Activated naive CD8-positive, alpha-beta T cell treated with anti-CD3 and anti-CD28 coated beads, Interleukin-2, amount 10 ng/mL, durations not matched to agents 7 days and 5 days (primary cell): ENCODE measurements at regions not wholly inside any gene's neighbourhood (a gene's known extent, or its start where the extent isn't known, plus 50 kb on each side); places are given as distances from the start of the nearest gene placed in this dataset.

Experiments used
- ATAC-seq: fragments of 150-1000 bp; cut with Tn5 transposase; one replicate; pipeline ENCODE4 v1.10.0; 2021; ENCODE audit warnings: low read depth, moderate library complexity
- POLR2A ChIA-PET: fragments of 350-600 bp; sonication (Branson Sonifier 250); formaldehyde crosslinking; loops from one replicate; lab custom pipeline; 2021; ENCODE audit warnings: antibody characterized with exemption; lab: Charles Lee
- DNase-seq: peaks from one replicate; pipeline ENCODE4 v3.0.0; 2021
- H3K27ac Mint-ChIP-seq: one replicate; pipeline ENCODE4 v1.8.0; 2022; ENCODE audit warnings: mild to moderate bottlenecking, mixed read lengths
- H3K27me3 Mint-ChIP-seq: one replicate; pipeline ENCODE4 v1.8.0; 2022; ENCODE audit warnings: mild to moderate bottlenecking, moderate library complexity, mixed read lengths
- H3K36me3 Mint-ChIP-seq: one replicate; pipeline ENCODE4 v1.8.0; 2021; ENCODE audit warnings: mild to moderate bottlenecking, mixed read lengths
- H3K4me1 Mint-ChIP-seq: one replicate; pipeline ENCODE4 v1.8.0; 2021; ENCODE audit warnings: mixed read lengths
- H3K4me3 Mint-ChIP-seq: one replicate; pipeline ENCODE4 v1.8.0; 2022; ENCODE audit warnings: mild to moderate bottlenecking, moderate library complexity, mixed read lengths
- H3K9me3 Mint-ChIP-seq: one replicate; pipeline ENCODE4 v1.8.0; 2021; ENCODE audit warnings: mixed read lengths

DNA sequence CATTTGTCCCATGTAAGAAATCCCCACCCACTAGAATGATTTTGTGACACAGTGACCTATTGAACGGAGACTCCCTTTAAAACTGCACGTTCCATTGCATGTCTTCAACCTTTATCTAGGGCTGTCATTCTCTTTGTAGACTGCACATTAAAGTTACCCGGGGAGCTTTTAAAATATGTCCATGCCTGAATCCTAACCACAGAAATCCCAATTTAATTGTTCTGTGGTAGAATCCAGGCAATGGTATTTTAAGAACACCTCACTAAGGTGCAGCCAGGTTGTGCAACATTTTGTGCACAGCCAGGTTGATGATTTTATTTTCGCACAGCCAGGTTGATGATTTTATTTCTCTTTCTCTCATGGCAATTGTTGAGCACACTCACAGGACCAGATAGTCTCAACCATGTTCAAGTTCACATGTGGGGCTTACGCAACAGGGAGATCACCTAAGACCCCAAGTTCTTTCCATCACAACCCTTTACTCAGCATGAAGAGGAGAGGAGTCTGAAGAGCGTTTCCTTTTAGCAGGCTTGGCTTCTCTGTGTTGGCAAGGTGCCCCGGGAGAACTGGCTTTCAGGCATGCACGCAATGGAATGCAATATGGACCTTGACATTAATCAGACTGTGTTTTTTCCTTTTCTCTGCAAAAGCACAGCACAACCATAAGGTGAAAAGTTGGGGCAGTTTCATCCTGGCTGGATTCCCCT lies 467.3 kb upstream of the ETAA1 start:
- DNase-seq (no peak), ATAC-seq (no peak)
- H3K27ac Mint-ChIP-seq, result no peak overlapping the region
- POLR2A ChIA-PET, result no interaction called here
- H3K36me3 Mint-ChIP-seq, result no peaks in the 10 kb centered on the region
- H3K4me1 Mint-ChIP-seq, result no peaks in the 10 kb centered on the region
- H3K4me3 Mint-ChIP-seq, result no peak overlapping the region
- H3K27me3 Mint-ChIP-seq, result no peaks in the 10 kb centered on the region
- no peaks in the 10 kb centered on the region for H3K9me3 Mint-ChIP-seq

DNA sequence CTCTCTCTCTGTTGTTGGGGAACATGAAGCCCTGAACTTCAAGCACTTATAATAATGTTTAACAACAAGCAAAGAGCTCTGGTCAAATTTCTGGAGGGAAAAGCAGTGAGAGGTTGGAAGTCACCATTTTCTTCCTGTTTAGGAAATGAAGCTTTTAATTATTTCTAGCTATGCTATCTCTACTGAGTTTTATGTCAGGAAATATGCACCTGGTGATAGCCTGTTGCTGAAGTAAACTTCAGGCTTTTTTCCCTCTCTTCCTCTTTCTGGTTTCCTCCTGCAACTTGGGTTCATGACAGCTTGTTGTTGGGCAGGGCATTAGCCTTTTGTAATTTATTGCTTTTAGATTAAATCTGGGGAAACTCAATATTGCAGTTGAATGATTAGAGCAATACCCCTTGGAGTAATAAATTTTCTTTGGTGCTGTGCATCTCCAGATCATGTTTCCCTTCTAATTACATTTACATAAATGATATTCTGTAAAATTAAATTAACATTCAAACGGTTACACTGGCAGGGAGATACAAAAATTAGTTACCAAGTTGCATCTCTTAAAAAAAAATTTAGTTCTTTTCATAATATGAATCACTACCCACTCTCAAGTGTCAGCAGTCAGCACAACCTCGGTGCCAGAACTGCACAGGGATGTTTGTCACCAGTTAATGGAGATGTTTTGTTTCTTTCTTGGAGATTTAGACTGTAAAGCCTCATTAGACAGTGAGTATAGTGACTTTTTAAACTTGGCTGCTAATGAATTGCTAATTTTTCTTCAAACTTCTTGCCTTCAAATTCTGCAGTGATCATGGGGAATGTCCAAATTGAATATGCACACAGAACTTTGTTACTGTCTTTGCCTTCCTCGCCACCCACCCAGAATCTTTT lies 466.6 kb upstream of the ETAA1 start:
- no peaks in the 10 kb centered on the region for H3K4me1 Mint-ChIP-seq
- no peaks in the 10 kb centered on the region for H3K9me3 Mint-ChIP-seq
- ATAC-seq (no peak), DNase-seq (no peak)
- no peak overlapping the region for H3K27ac Mint-ChIP-seq
- POLR2A ChIA-PET, result no interaction called here
- no peak overlapping the region for H3K4me3 Mint-ChIP-seq
- H3K27me3 Mint-ChIP-seq, result no peaks in the 10 kb centered on the region
- no peaks in the 10 kb centered on the region for H3K36me3 Mint-ChIP-seq

DNA sequence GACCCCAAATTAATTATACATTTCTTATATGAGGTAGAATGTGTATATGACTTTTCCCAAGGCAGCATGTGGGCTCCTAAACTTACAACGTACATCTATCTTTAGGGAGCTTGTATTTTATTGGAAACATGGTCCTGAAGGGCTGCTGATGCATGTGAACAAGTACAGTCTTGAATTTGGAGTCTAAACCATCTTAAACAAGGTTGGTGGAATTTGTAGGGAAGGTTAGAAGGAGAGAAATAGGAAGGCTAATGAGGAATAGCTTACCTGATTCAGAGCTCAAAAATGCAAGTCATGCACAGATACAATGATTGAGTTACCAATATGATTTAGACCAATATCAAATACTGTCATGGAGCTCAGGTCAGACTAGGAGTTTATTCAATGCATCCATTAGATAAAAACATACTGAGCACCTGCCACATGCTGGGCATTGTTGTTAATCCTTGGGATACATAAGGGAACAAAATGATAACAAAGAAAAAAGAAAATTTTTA lies 458.6 kb upstream of the ETAA1 start:
- H3K36me3 Mint-ChIP-seq, result no peaks in the 10 kb centered on the region
- peaks cover 2% of the 10 kb centered on the region for H3K4me1 Mint-ChIP-seq
- POLR2A ChIA-PET, result no interaction called here
- H3K27ac Mint-ChIP-seq, result no peak overlapping the region
- peaks cover 1% of the 10 kb centered on the region for H3K27me3 Mint-ChIP-seq
- no peak overlapping the region for H3K4me3 Mint-ChIP-seq
- ATAC-seq (no peak), DNase-seq (no peak)
- peaks cover 4% of the 10 kb centered on the region for H3K9me3 Mint-ChIP-seq

DNA sequence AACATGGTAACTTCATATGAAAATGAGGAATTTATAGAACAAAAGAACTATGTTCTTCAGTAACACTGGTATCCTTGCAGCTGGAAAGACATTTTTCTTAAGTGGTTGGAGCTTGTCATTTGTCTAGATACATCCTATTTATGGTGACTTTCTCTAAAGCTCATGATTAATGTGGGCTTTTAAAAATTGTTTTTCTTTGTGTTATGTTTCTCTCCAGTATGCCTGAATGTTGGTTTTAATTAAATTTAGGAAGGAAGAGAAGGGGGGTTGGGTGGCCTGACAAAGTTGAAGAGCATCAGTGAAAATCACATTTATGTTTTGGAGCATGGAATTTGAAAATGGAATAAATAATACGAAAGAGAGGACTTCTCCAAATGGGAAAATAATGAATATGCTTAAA lies 457.1 kb upstream of the ETAA1 start:
- H3K27me3 Mint-ChIP-seq, result peaks cover 1% of the 10 kb centered on the region
- POLR2A ChIA-PET, result no interaction called here

DNA sequence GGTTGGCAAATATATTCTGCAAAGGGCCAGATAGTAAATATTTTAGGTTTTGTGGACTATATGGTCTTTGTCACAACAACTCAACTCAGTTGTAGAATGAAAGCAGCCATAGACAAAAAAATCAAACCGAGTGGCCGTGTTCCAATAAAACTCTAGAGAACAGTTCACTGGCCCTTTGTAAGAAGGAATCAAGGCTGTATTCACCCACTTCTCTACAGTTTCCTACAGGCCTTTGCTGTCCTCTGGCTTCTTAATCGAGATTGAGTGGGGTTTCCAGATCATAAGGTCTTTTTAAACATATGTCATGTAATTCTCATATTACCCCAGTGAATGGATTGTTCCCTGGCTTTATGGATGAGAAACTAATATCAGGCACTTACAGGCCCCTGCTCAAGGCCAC lies 448.9 kb upstream of the ETAA1 start:
- Mint-ChIP-seq H3K36me3 (no peaks in the 10 kb centered on the region), H3K27me3 (no peaks in the 10 kb centered on the region), H3K4me1 (no peaks in the 10 kb centered on the region), H3K4me3 (no peak overlapping the region), H3K9me3 (no peaks in the 10 kb centered on the region), H3K27ac (no peak overlapping the region)
- POLR2A ChIA-PET, result no interaction called here
- no peak for ATAC-seq
- no peak for DNase-seq

More for the DNA sequence above, 457.1 kb upstream of the ETAA1 start:
- ATAC-seq (no peak), DNase-seq (no peak)
- Mint-ChIP-seq H3K4me3 (no peak overlapping the region), H3K27ac (no peak overlapping the region), H3K4me1 (peaks cover 2% of the 10 kb centered on the region), H3K36me3 (no peaks in the 10 kb centered on the region), H3K9me3 (peaks cover 4% of the 10 kb centered on the region)

DNA sequence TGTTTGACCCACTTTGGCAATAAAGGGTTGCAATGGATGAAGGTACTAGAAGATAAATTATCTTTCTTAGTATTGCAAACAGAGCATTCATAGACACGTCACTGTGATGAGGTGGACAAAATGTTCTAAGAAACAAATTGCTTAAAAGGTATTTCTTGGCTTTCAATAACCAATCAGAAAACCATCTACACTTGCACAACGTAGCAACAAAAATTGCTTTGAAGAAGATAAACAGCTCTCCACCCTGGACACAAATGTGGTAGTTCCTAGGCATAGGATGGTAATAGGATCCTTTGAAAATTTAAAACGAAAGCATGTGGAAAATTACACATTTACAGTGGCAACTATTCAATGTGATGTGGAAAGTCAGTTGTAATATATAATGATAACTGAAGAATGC lies 439.9 kb upstream of the ETAA1 start:
- Mint-ChIP-seq H3K9me3 (no peaks in the 10 kb centered on the region), H3K27ac (no peak overlapping the region), H3K27me3 (no peaks in the 10 kb centered on the region), H3K4me3 (no peak overlapping the region), H3K36me3 (no peaks in the 10 kb centered on the region), H3K4me1 (no peaks in the 10 kb centered on the region)
- DNase-seq (no peak), ATAC-seq (no peak)
- POLR2A ChIA-PET, result no interaction called here

DNA sequence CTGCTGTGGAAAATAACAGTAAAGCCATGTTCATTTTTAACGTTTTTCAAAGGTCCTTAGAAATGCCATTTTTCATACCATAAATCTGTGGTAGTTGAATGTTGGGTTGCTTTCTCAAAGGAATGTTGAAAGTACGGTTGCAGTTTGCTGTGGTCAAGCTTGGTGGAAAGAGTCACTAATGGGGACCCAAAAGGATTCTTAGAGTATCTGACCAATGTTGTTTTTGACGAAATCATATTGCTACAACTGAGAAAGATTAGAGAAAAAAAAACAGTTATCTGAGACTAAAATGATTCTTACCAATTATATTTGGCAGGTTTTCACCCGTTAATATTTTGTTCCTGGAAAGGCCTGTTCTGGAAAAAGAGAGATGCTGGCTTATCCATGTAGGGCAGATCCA lies 439.5 kb upstream of the ETAA1 start:
- ATAC-seq, result no peak
- H3K27ac Mint-ChIP-seq, result no peak overlapping the region
- H3K4me1 Mint-ChIP-seq, result no peaks in the 10 kb centered on the region

DNA sequence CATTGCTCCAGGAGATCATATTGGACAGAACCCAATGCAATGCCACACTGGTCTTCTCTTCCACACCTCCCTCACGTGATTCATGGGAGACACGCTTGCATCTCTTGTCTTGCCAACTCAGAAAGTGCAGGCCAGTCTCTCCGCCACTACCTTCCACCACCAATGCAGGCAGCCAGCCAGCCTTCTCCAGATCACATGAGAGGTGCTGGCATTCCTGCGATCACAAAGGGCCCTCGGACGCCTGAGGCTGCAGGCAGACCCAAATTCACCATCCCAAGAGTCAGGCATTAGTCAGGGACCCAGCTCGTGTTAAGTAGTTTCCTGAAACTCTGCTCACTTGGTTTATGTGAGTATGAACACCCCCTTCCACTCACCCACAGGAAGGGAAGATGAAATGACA lies 437.0 kb upstream of the ETAA1 start:
- no peak overlapping the region for H3K27ac Mint-ChIP-seq
- H3K4me1 Mint-ChIP-seq, result no peaks in the 10 kb centered on the region
- DNase-seq (no peak), ATAC-seq (no peak)
- no peaks in the 10 kb centered on the region for H3K9me3 Mint-ChIP-seq
- no peaks in the 10 kb centered on the region for H3K27me3 Mint-ChIP-seq
- no peak overlapping the region for H3K4me3 Mint-ChIP-seq
- H3K36me3 Mint-ChIP-seq, result no peaks in the 10 kb centered on the region
- POLR2A ChIA-PET, result no interaction called here

More for the DNA sequence above, 439.5 kb upstream of the ETAA1 start:
- POLR2A ChIA-PET, result no interaction called here
- Mint-ChIP-seq H3K4me3 (no peak overlapping the region), H3K27me3 (no peaks in the 10 kb centered on the region), H3K36me3 (no peaks in the 10 kb centered on the region), H3K9me3 (no peaks in the 10 kb centered on the region)
- DNase-seq, result no peak

DNA sequence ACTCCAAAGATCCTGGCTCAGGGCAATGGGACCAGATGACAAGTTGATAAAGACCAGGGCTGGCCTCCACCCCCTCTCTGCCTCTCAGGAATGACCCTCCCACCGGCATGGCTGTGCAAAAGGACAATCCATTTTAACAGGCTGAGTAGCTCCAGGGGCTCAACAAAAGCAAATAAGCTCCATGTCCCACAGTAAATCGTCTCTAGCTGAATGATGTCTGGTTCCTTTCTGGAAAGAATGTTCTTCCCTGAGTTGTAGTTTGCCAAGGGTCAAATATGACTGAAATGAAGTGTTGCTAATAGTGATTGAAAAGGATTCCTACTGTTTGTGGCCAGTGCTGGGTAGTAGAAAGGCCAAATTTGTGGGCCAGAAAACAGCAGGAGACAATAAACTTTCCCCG lies 434.4 kb upstream of the ETAA1 start:
- POLR2A ChIA-PET, result no interaction called here
- DNase-seq (no peak), ATAC-seq (no peak)
- no peak overlapping the region for H3K4me3 Mint-ChIP-seq
- no peaks in the 10 kb centered on the region for H3K36me3 Mint-ChIP-seq
- H3K4me1 Mint-ChIP-seq, result no peaks in the 10 kb centered on the region
- no peaks in the 10 kb centered on the region for H3K27me3 Mint-ChIP-seq
- no peak overlapping the region for H3K27ac Mint-ChIP-seq
- H3K9me3 Mint-ChIP-seq, result peaks cover 1% of the 10 kb centered on the region

DNA sequence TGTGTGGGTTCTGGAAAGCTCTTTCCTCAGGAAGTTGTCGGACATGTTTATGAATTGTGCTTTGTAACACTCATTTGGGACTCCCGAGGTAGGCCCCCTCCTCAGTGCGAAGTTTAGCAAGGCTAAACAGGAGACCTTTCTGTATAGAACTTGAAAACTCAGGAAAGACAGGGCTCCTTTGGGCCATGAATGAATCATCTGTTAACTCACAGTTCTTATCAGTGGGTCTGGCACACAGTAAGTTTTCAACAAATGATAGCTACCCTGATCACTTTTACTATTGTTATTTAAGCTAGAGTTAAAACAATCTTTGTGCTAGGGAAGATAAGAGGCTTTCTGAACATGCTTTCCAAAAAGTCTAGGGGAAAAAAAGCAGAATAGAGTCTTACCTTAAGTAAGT lies 430.5 kb upstream of the ETAA1 start:
- Mint-ChIP-seq H3K9me3 (peaks cover 1% of the 10 kb centered on the region), H3K27me3 (no peaks in the 10 kb centered on the region), H3K4me3 (no peak overlapping the region), H3K4me1 (no peaks in the 10 kb centered on the region), H3K36me3 (no peaks in the 10 kb centered on the region), H3K27ac (no peak overlapping the region)
- ATAC-seq, result no peak
- POLR2A ChIA-PET, result no interaction called here
- DNase-seq, result no peak

DNA sequence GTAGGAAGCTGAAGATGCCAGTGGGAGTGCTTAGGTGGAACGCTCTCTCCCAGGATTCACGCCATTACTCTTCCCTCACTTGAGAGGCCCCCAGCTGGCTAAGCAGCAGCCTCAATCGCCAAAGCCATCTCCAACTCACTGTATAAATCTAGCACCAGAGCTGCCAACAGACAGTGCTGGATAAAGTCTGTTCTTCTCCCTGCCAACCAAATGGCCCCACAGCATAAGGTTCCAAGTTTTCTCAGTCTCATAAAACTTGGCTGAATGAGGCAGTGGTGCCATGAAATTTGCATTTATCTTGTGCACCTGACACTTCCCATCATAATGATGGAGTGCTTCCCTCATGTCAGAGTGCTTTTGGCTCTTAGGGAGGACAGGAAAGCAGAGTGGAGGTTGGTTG lies 428.2 kb upstream of the ETAA1 start:
- H3K9me3 Mint-ChIP-seq, result peaks cover 1% of the 10 kb centered on the region
- no peak overlapping the region for H3K27ac Mint-ChIP-seq
- H3K4me1 Mint-ChIP-seq, result no peaks in the 10 kb centered on the region
- DNase-seq, result no peak
- ATAC-seq, result no peak
- H3K4me3 Mint-ChIP-seq, result no peak overlapping the region
- no peaks in the 10 kb centered on the region for H3K36me3 Mint-ChIP-seq
- POLR2A ChIA-PET, result no interaction called here
- no peaks in the 10 kb centered on the region for H3K27me3 Mint-ChIP-seq

DNA sequence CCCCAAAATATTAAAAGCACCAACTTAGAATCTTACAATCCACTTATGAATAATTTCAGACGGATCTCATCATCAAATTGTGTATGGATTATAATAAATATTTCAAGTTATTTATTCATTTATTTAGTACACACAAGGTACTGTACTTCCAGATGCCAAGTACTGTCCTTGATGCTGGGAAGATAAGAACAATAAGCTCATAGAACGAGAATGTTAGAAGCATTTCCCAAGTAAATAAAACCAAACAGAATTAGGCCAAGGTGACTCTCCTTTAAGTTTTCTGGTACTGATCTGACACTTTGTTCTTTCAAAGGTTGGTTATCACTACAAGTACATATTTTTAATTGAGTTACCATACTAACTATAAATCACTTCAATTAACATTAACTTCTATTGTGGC lies 416.1 kb upstream of the ETAA1 start:
- H3K27ac Mint-ChIP-seq, result no peak overlapping the region
- no peaks in the 10 kb centered on the region for H3K27me3 Mint-ChIP-seq
- no peak for ATAC-seq
- H3K36me3 Mint-ChIP-seq, result no peaks in the 10 kb centered on the region
- no peaks in the 10 kb centered on the region for H3K4me1 Mint-ChIP-seq
- POLR2A ChIA-PET, result no interaction called here
- no peaks in the 10 kb centered on the region for H3K9me3 Mint-ChIP-seq
- H3K4me3 Mint-ChIP-seq, result no peak overlapping the region
- DNase-seq, result no peak

DNA sequence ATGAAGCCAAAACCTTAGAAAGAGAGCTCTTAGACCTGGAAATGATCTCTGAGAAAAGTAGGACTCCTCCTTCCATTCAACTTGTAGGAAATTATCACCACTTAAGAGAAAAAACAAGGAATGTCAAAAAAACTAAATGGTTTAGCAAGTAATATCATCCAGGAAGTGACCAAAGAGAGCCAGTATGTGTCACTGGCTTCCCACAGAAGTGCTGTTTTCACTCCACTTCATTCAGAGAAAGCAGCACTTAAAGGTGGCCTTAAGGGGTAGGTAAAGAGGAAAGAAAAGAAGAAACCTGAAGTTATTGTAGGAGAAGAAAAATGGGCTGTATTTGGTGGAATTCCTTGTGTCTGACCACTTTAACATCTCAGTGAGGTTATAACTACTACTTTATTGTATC lies 414.4 kb upstream of the ETAA1 start:
- Mint-ChIP-seq H3K9me3 (peaks cover 5% of the 10 kb centered on the region), H3K4me1 (no peaks in the 10 kb centered on the region), H3K4me3 (no peak overlapping the region), H3K36me3 (no peaks in the 10 kb centered on the region), H3K27me3 (no peaks in the 10 kb centered on the region), H3K27ac (no peak overlapping the region)
- POLR2A ChIA-PET, result no interaction called here
- no peak for ATAC-seq
- DNase-seq, result no peak

DNA sequence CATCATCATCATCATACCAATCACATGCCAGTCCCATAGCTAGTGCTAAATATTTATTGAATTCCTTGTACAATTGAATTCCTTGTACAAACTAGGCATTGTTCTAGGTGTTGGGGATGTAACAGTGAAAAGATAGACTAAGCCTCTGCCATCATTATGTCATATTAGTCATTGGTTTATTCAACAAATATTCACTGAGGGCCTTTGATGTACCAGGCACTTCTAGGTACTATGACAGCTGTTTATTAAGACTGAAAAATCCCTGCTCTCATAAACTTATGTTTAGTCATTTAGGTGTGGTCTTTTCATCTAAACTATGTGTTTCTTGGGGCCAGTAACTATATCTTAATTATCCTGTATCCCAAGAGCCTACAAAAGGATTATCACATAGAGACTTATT lies 412.3 kb upstream of the ETAA1 start:
- ATAC-seq (no peak), DNase-seq (no peak)
- no peak overlapping the region for H3K4me3 Mint-ChIP-seq
- POLR2A ChIA-PET, result no interaction called here
- no peaks in the 10 kb centered on the region for H3K36me3 Mint-ChIP-seq
- no peak overlapping the region for H3K27ac Mint-ChIP-seq
- H3K9me3 Mint-ChIP-seq, result peaks cover 5% of the 10 kb centered on the region
- H3K4me1 Mint-ChIP-seq, result no peaks in the 10 kb centered on the region
- no peaks in the 10 kb centered on the region for H3K27me3 Mint-ChIP-seq
